H1 (cell line): ENCODE measurements at regions not wholly inside any gene's neighbourhood (a gene's known extent, or its start where the extent isn't known, plus 50 kb on each side); places are given as distances from the start of the nearest gene placed in this dataset.

Experiments
- CTCF ChIA-PET: fragments of 300-600 bp; sonication (Branson Sonifier 250); formaldehyde crosslinking; loops from one replicate; lab custom pipeline; 2021; ENCODE audit not compliant: partially characterized antibody; lab: Charles Lee
- POLR2A ChIA-PET: fragments of 300-600 bp; sonication (Branson Sonifier 250); formaldehyde crosslinking; loops from one replicate; lab custom pipeline; 2021; ENCODE audit warnings: inconsistent platforms; ENCODE audit not compliant: partially characterized antibody; lab: Charles Lee
- DNase-seq, 2 experiments: peaks; one replicate each; pipeline versions ENCODE4 v3.0.0 to v3.0.0-alpha.2; 2010 to 2022; ENCODE audit warnings: low spot score in 2 of 2, low read depth in 1 of 2, mixed read lengths in 1 of 2
- FAIRE-seq: peaks from 2 replicates; lab custom pipeline; 2011; peaks lifted over from hg19 to GRCh38; lab: Jason Lieb, UNC
- H2AFZ ChIP-seq: 2 replicates; pipeline ENCODE4 v1.8.1; 2012; ENCODE audit warnings: low read length, inconsistent platforms
- H2AK5ac ChIP-seq: 2 replicates; pipeline ENCODE4 v1.6.1; 2013; ENCODE audit warnings: low read depth, low read length
- H2BK120ac ChIP-seq: replicated peaks from 2 replicates; pipeline ENCODE3; 2013; ENCODE audit warnings: low read depth, low read length, inconsistent platforms
- H2BK12ac ChIP-seq: 2 replicates; pipeline ENCODE4 v1.6.1; 2013; ENCODE audit warnings: low read depth, low read length
- H2BK15ac ChIP-seq: 2 replicates; pipeline ENCODE4 v1.6.1; 2013; ENCODE audit warnings: low read length
- H2BK20ac ChIP-seq: 2 replicates; pipeline ENCODE4 v1.6.1; 2013; ENCODE audit warnings: low read length
- H2BK5ac ChIP-seq: 2 replicates; pipeline ENCODE4 v1.6.1; 2013; ENCODE audit warnings: low read depth, low read length
- H3K14ac ChIP-seq: 2 replicates; pipeline ENCODE4 v1.6.1; 2013; ENCODE audit warnings: inconsistent platforms; ENCODE audit not compliant: insufficient read length
- H3K18ac ChIP-seq: 2 replicates; pipeline ENCODE4 v1.6.1; 2013; ENCODE audit warnings: low read length; ENCODE audit errors: extremely low read depth
- H3K23ac ChIP-seq: 2 replicates; pipeline ENCODE4 v1.6.1; 2013; ENCODE audit warnings: inconsistent platforms; ENCODE audit not compliant: insufficient read length
- H3K23me2 ChIP-seq: 2 replicates; pipeline ENCODE4 v1.6.1; 2013; ENCODE audit warnings: low read depth, low read length
- H3K27ac ChIP-seq: 2 replicates; pipeline ENCODE4 v1.6.1; 2011; ENCODE audit warnings: low read depth, low read length, inconsistent platforms
- H3K27me3 ChIP-seq, 4 experiments: replicated peaks in 1 of 4; 1 replicate in 1 of 4; 2 replicates in 3 of 4; pipeline versions ENCODE4 v1.6.1 to v1.8.1; 2011 to 2013; ENCODE audit warnings: low read length in 3 of 4, mild to moderate bottlenecking in 3 of 4, inconsistent platforms in 2 of 4, mixed read lengths in 2 of 4, moderate library complexity in 1 of 4; ENCODE audit not compliant: control insufficient read depth in 3 of 4, insufficient read depth in 3 of 4; ENCODE audit errors: extremely low read depth in 1 of 4
- H3K36me3 ChIP-seq, 4 experiments: 2 replicates each; pipeline versions ENCODE4 v1.6.1 to v1.8.1; 2011 to 2013; ENCODE audit warnings: mild to moderate bottlenecking in 4 of 4, low read length in 3 of 4, moderate library complexity in 2 of 4, control low read depth in 1 of 4, inconsistent platforms in 1 of 4; ENCODE audit not compliant: insufficient read depth in 4 of 4, control insufficient read depth in 2 of 4
- H3K4ac ChIP-seq: replicated peaks from 2 replicates; pipeline ENCODE3; 2013; ENCODE audit warnings: low read length, low read depth, mixed read lengths, inconsistent platforms; ENCODE audit not compliant: insufficient read length
- H3K4me1 ChIP-seq, 4 experiments: replicated peaks in 1 of 4; 1 replicate in 1 of 4; 2 replicates in 3 of 4; pipeline versions ENCODE4 v1.6.1 to v1.8.1; 2011 to 2013; ENCODE audit warnings: low read length in 3 of 4, inconsistent platforms in 2 of 4, mixed read lengths in 1 of 4; ENCODE audit not compliant: insufficient read depth in 4 of 4, control insufficient read depth in 3 of 4
- H3K4me2 ChIP-seq, 2 experiments: 2 replicates each; pipeline versions ENCODE4 v1.6.1 to v1.8.1; 2011 to 2013; ENCODE audit warnings: low read depth in 2 of 2, low read length in 2 of 2, control low read depth in 1 of 2, inconsistent platforms in 1 of 2, mild to moderate bottlenecking in 1 of 2; ENCODE audit not compliant: insufficient read depth in 1 of 2
- H3K4me3 ChIP-seq, 4 experiments: fragments of 200-600, 300-600 bp in 1 of 4; sonication (generic), shearing (Covaris generic), sonication (Bioruptor Twin) in 1 of 4; 2 replicates each; pipeline versions ENCODE4 v1.5.1 to v1.8.1; 2011 to 2016; ENCODE audit warnings: low read length in 4 of 4, low read depth in 3 of 4, control low read depth in 2 of 4, inconsistent platforms in 2 of 4, mild to moderate bottlenecking in 2 of 4, mixed read lengths in 1 of 4, moderate library complexity in 1 of 4; ENCODE audit not compliant: insufficient read depth in 2 of 4; ENCODE audit errors: extremely low read depth in 1 of 4
- H3K56ac ChIP-seq: replicated peaks from 2 replicates; pipeline ENCODE3; 2013; ENCODE audit warnings: low read depth, mild to moderate bottlenecking, mixed read lengths, low read length, inconsistent platforms; ENCODE audit not compliant: insufficient read length
- H3K79me1 ChIP-seq: 2 replicates; pipeline ENCODE4 v1.6.1; 2013; ENCODE audit warnings: low read depth, low read length, control low read depth
- H3K79me2 ChIP-seq, 2 experiments: 2 replicates each; pipeline versions ENCODE4 v1.6.1 to v1.8.1; 2012 to 2013; ENCODE audit warnings: low read length in 2 of 2, mild to moderate bottlenecking in 2 of 2, inconsistent platforms in 1 of 2; ENCODE audit not compliant: insufficient read depth in 2 of 2, control insufficient read depth in 1 of 2
- H3K9ac ChIP-seq, 4 experiments: replicated peaks in 1 of 4; 1 replicate in 1 of 4; 2 replicates in 3 of 4; pipeline versions ENCODE4 v1.6.1 to v1.8.1; 2011 to 2013; ENCODE audit warnings: low read depth in 3 of 4, low read length in 3 of 4, control low read depth in 2 of 4, mild to moderate bottlenecking in 2 of 4, moderate library complexity in 2 of 4, inconsistent platforms in 1 of 4; ENCODE audit errors: extremely low read depth in 1 of 4
- H3K9me3 ChIP-seq, 2 experiments: 2 replicates each; pipeline versions ENCODE4 v1.6.1 to v1.8.1; 2012 to 2013; ENCODE audit warnings: mild to moderate bottlenecking in 2 of 2, moderate library complexity in 2 of 2, control low read depth in 1 of 2, inconsistent platforms in 1 of 2, low read depth in 1 of 2, low read length in 1 of 2, mixed read lengths in 1 of 2; ENCODE audit not compliant: insufficient read depth in 2 of 2
- H4K20me1 ChIP-seq, 2 experiments: replicated peaks in 1 of 2; 2 replicates each; pipeline versions ENCODE3 to v1.8.1; 2011 to 2013; ENCODE audit warnings: inconsistent platforms in 2 of 2, low read length in 2 of 2, mild to moderate bottlenecking in 1 of 2; ENCODE audit not compliant: insufficient read depth in 2 of 2, control insufficient read depth in 1 of 2
- H4K5ac ChIP-seq: 2 replicates; pipeline ENCODE4 v1.6.1; 2013; ENCODE audit warnings: low read length, low read depth, mixed read lengths, inconsistent platforms; ENCODE audit not compliant: insufficient read length
- H4K8ac ChIP-seq: 2 replicates; pipeline ENCODE4 v1.8.0; 2013; ENCODE audit warnings: mild to moderate bottlenecking, moderate library complexity, low read length, inconsistent platforms; ENCODE audit not compliant: insufficient read depth; ENCODE audit errors: extremely low read depth
- H4K91ac ChIP-seq: replicated peaks from 2 replicates; pipeline ENCODE3; 2013; ENCODE audit warnings: low read length, mixed read lengths, inconsistent platforms; ENCODE audit not compliant: insufficient read length
- CBX8 ChIP-seq: fragments of 300-800, 300-1000 bp; sonication (generic); IDR thresholded peaks from 2 replicates; pipeline ENCODE4 v1.7.1; 2016; ENCODE audit warnings: low read depth, low read length, borderline replicate concordance
- HDAC6 ChIP-seq: IDR thresholded peaks from one replicate; pipeline ENCODE4 v1.7.1; 2012; ENCODE audit warnings: low read depth, mild to moderate bottlenecking, inconsistent platforms, low read length, moderate library complexity
- SIX5 ChIP-seq: IDR thresholded peaks from 2 replicates; pipeline ENCODE4 v1.6.1; 2011; ENCODE audit warnings: mild to moderate bottlenecking, low read depth, low read length
- SP2 ChIP-seq: IDR thresholded peaks from 2 replicates; pipeline ENCODE4 v1.6.1; 2012; ENCODE audit warnings: mild to moderate bottlenecking, low read length, inconsistent platforms
- WGBS, 2 experiments: shearing (Covaris generic) in 1 of 2; methylation state at CpG; one replicate each; pipeline versions ENCODE4 v1.1.6 to v1.1.7; 2013 to 2015; ENCODE audit warnings: low lambda C conversion rate in 2 of 2, mixed read lengths in 2 of 2, inconsistent platforms in 1 of 2, low coverage in 1 of 2, missing lambda C conversion rate in 1 of 2; ENCODE audit not compliant: insufficient replicate concordance in 2 of 2, insufficient coverage in 1 of 2, insufficient read length in 1 of 2; ENCODE audit errors: extremely low coverage in 1 of 2, missing lambda C conversion rate in 1 of 2; 5-methylcytosine and 5-hydroxymethylcytosine counted together

GRCh38 chr2:129748250-129748649 lies 231.2 kb upstream of the RAB6C start:
- H2BK12ac ChIP-seq = no peak overlapping the region; the same call in 1 of the 2 replicates
- no peaks in the 10 kb centered on the region for H3K79me2 ChIP-seq
- no peak overlapping the region for H3K4ac ChIP-seq
- no peak overlapping the region for H2BK5ac ChIP-seq
- H4K5ac ChIP-seq = no peak overlapping the region
- no peak overlapping the region for H2BK15ac ChIP-seq
- no peak overlapping the region for H3K23ac ChIP-seq
- no peak overlapping the region for H3K18ac ChIP-seq
- ChIA-PET POLR2A (interaction anchor here (1.6 kb wide), 1 partner anchor 10 kb away, joined by 6 read pairs; no protein-coding TSS in a partner anchor), CTCF (interaction anchor here (0.6 to 2.4 kb wide), 34 partner anchors 8 to 994 kb away, joined by 3 to 18 read pairs (median 4); no protein-coding TSS in a partner anchor)
- no peak for DNase-seq
- H3K79me1 ChIP-seq = no peaks in the 10 kb centered on the region
- peaks cover 0 to 2% (median 0%) of the 10 kb centered on the region in 4 experiments; a peak in 1 of 7 replicates for H3K4me1 ChIP-seq
- H4K20me1 ChIP-seq = no peaks in the 10 kb centered on the region
- H2AFZ ChIP-seq = peak overlapping the region; percentile 95
- no peaks in the 10 kb centered on the region for H3K27me3 ChIP-seq
- H3K9me3 ChIP-seq = no peaks in the 10 kb centered on the region
- FAIRE-seq = no peak
- WGBS, 2 experiments = 97% methylated on average over 5 of the region's 5 CpGs; no CpG with 5 or more reads in 1 of the 2 experiments
- no peaks in the 10 kb centered on the region for H3K36me3 ChIP-seq
- no peak overlapping the region for H3K4me2 ChIP-seq
- H3K9ac ChIP-seq = no peak overlapping the region
- H2BK20ac ChIP-seq = 0 out of 2 replicates have a peak overlapping the region, but pooled peaks have one; percentile 6
- no peak overlapping the region for H4K91ac ChIP-seq
- no peak overlapping the region for H4K8ac ChIP-seq
- no peaks in the 10 kb centered on the region for H3K23me2 ChIP-seq
- H3K14ac ChIP-seq = no peak overlapping the region
- no peak overlapping the region for H2BK120ac ChIP-seq
- no peak overlapping the region for H3K4me3 ChIP-seq
- TF ChIP-seq SP2 (no peak), CBX8 (no peak), HDAC6 (no peak), SIX5 (no peak)
- TF ChIP-seq, all 59 proteins: peak for 0
- Histone ChIP-seq H2AK5ac (no peak overlapping the region), H3K56ac (no peak overlapping the region), H3K27ac (no peak overlapping the region)
